WERI-Rb-1 (cell line): ENCODE measurements at regions not wholly inside any gene's neighbourhood (a gene's known extent, or its start where the extent isn't known, plus 50 kb on each side); places are given as distances from the start of the nearest gene placed in this dataset.

Experiments
- DNase-seq: peaks from one replicate; pipeline ENCODE4 v3.0.0-alpha.2; 2020
- H3K27ac ChIP-seq: fragments of 250-450 bp; sonication (Bioruptor Pico); 2 replicates; pipeline ENCODE4 v1.5.1; 2020; ENCODE audit warnings: mild to moderate bottlenecking, moderate library complexity
- H3K27me3 ChIP-seq: fragments of 250-450 bp; sonication (Bioruptor Pico); 2 replicates; pipeline ENCODE4 v1.5.1; 2021; ENCODE audit warnings: mild to moderate bottlenecking, low read depth, moderate library complexity; ENCODE audit not compliant: insufficient read depth, severe bottlenecking
- H3K36me3 ChIP-seq: fragments of 250-450 bp; sonication (Bioruptor Pico); 2 replicates; pipeline ENCODE4 v1.5.1; 2020; ENCODE audit warnings: mild to moderate bottlenecking, moderate library complexity
- H3K4me3 ChIP-seq: 2 replicates; pipeline ENCODE4 v1.5.1; 2011; ENCODE audit warnings: low read depth, mild to moderate bottlenecking, control low read depth, low read length
- H3K9me3 ChIP-seq: fragments of 250-450 bp; sonication (Bioruptor Pico); 2 replicates; pipeline ENCODE4 v1.5.1; 2021; ENCODE audit warnings: mild to moderate bottlenecking, moderate library complexity; ENCODE audit not compliant: severe bottlenecking
- CTCF ChIP-seq: IDR thresholded peaks from 2 replicates; pipeline ENCODE4 v1.5.1; 2011; ENCODE audit warnings: low read depth, mild to moderate bottlenecking, control low read depth, inconsistent platforms, low read length

- Histone ChIP-seq H3K27me3 (no peaks in the 10 kb centered on the region), H3K4me3 (no peak overlapping the region), H3K36me3 (no peaks in the 10 kb centered on the region), H3K9me3 (peaks cover 26% of the 10 kb centered on the region), H3K27ac (no peak overlapping the region)
- no peak for TF ChIP-seq CTCF
- DNase-seq: no peak
Observed at GRCh38 chrX:97849951-97850350, 966.2 kb downstream of the RPA4 start.

- no peak for TF ChIP-seq CTCF
- Histone ChIP-seq H3K4me3 (no peak overlapping the region), H3K27me3 (no peaks in the 10 kb centered on the region)
Observed at GRCh38 chrX:97850911-97851310, 967.2 kb downstream of the RPA4 start.

GRCh38 chrX:97854086-97854485 lies 970.4 kb downstream of the RPA4 start:
- DNase-seq: no peak
- Histone ChIP-seq H3K27me3 (no peaks in the 10 kb centered on the region), H3K4me3 (no peak overlapping the region), H3K36me3 (no peaks in the 10 kb centered on the region), H3K9me3 (no peaks in the 10 kb centered on the region), H3K27ac (no peak overlapping the region)
- no peak for TF ChIP-seq CTCF

More at GRCh38 chrX:97850911-97851310, 967.2 kb downstream of the RPA4 start:
- Histone ChIP-seq H3K27ac (no peak overlapping the region), H3K36me3 (no peaks in the 10 kb centered on the region), H3K9me3 (peaks cover 25% of the 10 kb centered on the region)
- no peak for DNase-seq

GRCh38 chrX:97858592-97858991 lies 974.9 kb downstream of the RPA4 start:
- TF ChIP-seq CTCF: no peak
- Histone ChIP-seq H3K27me3 (no peaks in the 10 kb centered on the region), H3K36me3 (no peaks in the 10 kb centered on the region), H3K9me3 (no peaks in the 10 kb centered on the region), H3K4me3 (no peak overlapping the region), H3K27ac (no peak overlapping the region)
- no peak for DNase-seq

- no peak overlapping the region for H3K27ac ChIP-seq
- no peaks in the 10 kb centered on the region for H3K9me3 ChIP-seq
- H3K4me3 ChIP-seq: no peak overlapping the region
- H3K36me3 ChIP-seq: no peaks in the 10 kb centered on the region
- H3K27me3 ChIP-seq: no peaks in the 10 kb centered on the region
- no peak for DNase-seq
- TF ChIP-seq CTCF: no peak
Observed at GRCh38 chrX:97860226-97860625, 976.5 kb downstream of the RPA4 start.

GRCh38 chrX:97863261-97863660 lies 979.6 kb downstream of the RPA4 start:
- no peak overlapping the region for H3K27ac ChIP-seq
- no peak for TF ChIP-seq CTCF
- H3K36me3 ChIP-seq: no peaks in the 10 kb centered on the region
- H3K27me3 ChIP-seq: no peaks in the 10 kb centered on the region
- DNase-seq: no peak
- H3K4me3 ChIP-seq: no peak overlapping the region
- no peaks in the 10 kb centered on the region for H3K9me3 ChIP-seq
